Karpas-422 (cell line): ENCODE measurements at regions not wholly inside any gene's neighbourhood (a gene's known extent, or its start where the extent isn't known, plus 50 kb on each side); places are given as distances from the start of the nearest gene placed in this dataset.

Experiments used
- DNase-seq: peaks from one replicate; pipeline ENCODE4 v3.0.0-alpha.2; 2015
- H2AFZ ChIP-seq: fragments of 200-600 bp; sonication (generic); 2 replicates; pipeline ENCODE4 v1.6.1; 2014; ENCODE audit warnings: antibody characterized with exemption, low read length, mixed read lengths
- H3K27ac ChIP-seq: fragments of 200-600 bp; sonication (generic); 2 replicates; pipeline ENCODE4 v1.5.1; 2014; ENCODE audit warnings: mild to moderate bottlenecking, low read length, moderate library complexity
- H3K27me3 ChIP-seq: fragments of 200-600 bp; sonication (generic); 2 replicates; pipeline ENCODE4 v1.6.1; 2014; ENCODE audit warnings: low read length, mixed read lengths
- H3K36me3 ChIP-seq: fragments of 200-600 bp; sonication (generic); 2 replicates; pipeline ENCODE4 v1.6.1; 2014; ENCODE audit warnings: low read length, mixed read lengths; ENCODE audit not compliant: insufficient read depth
- H3K4me1 ChIP-seq: fragments of 200-600 bp; sonication (generic); 2 replicates; pipeline ENCODE4 v1.6.1; 2014; ENCODE audit warnings: mild to moderate bottlenecking, low read length, mixed read lengths
- H3K4me2 ChIP-seq: fragments of 200-600 bp; sonication (generic); 2 replicates; pipeline ENCODE4 v1.6.1; 2014; ENCODE audit warnings: low read length, low read depth, mild to moderate bottlenecking; ENCODE audit not compliant: poor library complexity, severe bottlenecking
- H3K4me3 ChIP-seq: fragments of 200-600 bp; sonication (generic); 2 replicates; pipeline ENCODE4 v1.5.1; 2014; ENCODE audit warnings: mild to moderate bottlenecking, antibody characterized with exemption, low read length, mixed read lengths
- H3K79me2 ChIP-seq: fragments of 200-600 bp; sonication (generic); 2 replicates; pipeline ENCODE4 v1.6.1; 2014; ENCODE audit warnings: mild to moderate bottlenecking, low read length, mixed read lengths
- H3K9ac ChIP-seq: fragments of 200-600 bp; sonication (generic); 2 replicates; pipeline ENCODE4 v1.6.0; 2014; ENCODE audit warnings: low read length
- H3K9me2 ChIP-seq: fragments of 200-600 bp; sonication (generic), shearing (Covaris generic); replicated peaks from 2 replicates; pipeline ENCODE4 v1.6.0; 2014; ENCODE audit warnings: mild to moderate bottlenecking, low read length, moderate library complexity; ENCODE audit not compliant: insufficient read depth
- H3K9me3 ChIP-seq: fragments of 300-700, 200-600 bp; sonication (generic); 2 replicates; pipeline ENCODE4 v1.6.1; 2014; ENCODE audit warnings: low read length, mixed read lengths
- H4K20me1 ChIP-seq: fragments of 200-600 bp; sonication (generic); 2 replicates; pipeline ENCODE4 v1.6.1; 2014; ENCODE audit warnings: mild to moderate bottlenecking, antibody characterized with exemption, low read length, low read depth; ENCODE audit not compliant: insufficient read depth

GRCh38 chr2:48175254-48175653, 139.2 kb upstream of the FOXN2 start:
- H3K4me3 ChIP-seq = no peak overlapping the region
- DNase-seq = no peak
- no peak overlapping the region for H3K27ac ChIP-seq
- peaks cover 5% of the 10 kb centered on the region; the same call in 1 of the 2 replicates for H3K4me1 ChIP-seq
- no peaks in the 10 kb centered on the region for H3K79me2 ChIP-seq
- no peaks in the 10 kb centered on the region for H4K20me1 ChIP-seq
- H3K9me3 ChIP-seq = no peaks in the 10 kb centered on the region
- no peaks in the 10 kb centered on the region for H3K9me2 ChIP-seq
- H3K9ac ChIP-seq = no peak overlapping the region
- no peak overlapping the region for H3K4me2 ChIP-seq
- no peaks in the 10 kb centered on the region for H3K36me3 ChIP-seq
- no peak overlapping the region for H2AFZ ChIP-seq
- H3K27me3 ChIP-seq = no peaks in the 10 kb centered on the region

- Histone ChIP-seq H4K20me1 (no peaks in the 10 kb centered on the region), H3K79me2 (no peaks in the 10 kb centered on the region), H3K27me3 (no peaks in the 10 kb centered on the region), H3K27ac (no peak overlapping the region), H2AFZ (no peak overlapping the region), H3K9me3 (no peaks in the 10 kb centered on the region), H3K36me3 (no peaks in the 10 kb centered on the region), H3K4me3 (no peak overlapping the region), H3K9me2 (no peaks in the 10 kb centered on the region), H3K4me1 (peaks cover 5% of the 10 kb centered on the region; the same call in 1 of the 2 replicates), H3K9ac (no peak overlapping the region), H3K4me2 (no peak overlapping the region)
- DNase-seq = no peak
These were observed 138.8 kb upstream of the FOXN2 start for GRCh38 chr2:48175656-48176055.

- no peak overlapping the region for H2AFZ ChIP-seq
- H3K9me3 ChIP-seq = no peaks in the 10 kb centered on the region
- H3K27me3 ChIP-seq = no peaks in the 10 kb centered on the region
- H3K36me3 ChIP-seq = no peaks in the 10 kb centered on the region
- no peak overlapping the region for H3K27ac ChIP-seq
- no peaks in the 10 kb centered on the region for H3K9me2 ChIP-seq
- no peak for DNase-seq
- H3K4me3 ChIP-seq = no peak overlapping the region
- H3K79me2 ChIP-seq = no peaks in the 10 kb centered on the region
- H3K4me2 ChIP-seq = no peak overlapping the region
- peaks cover 1% of the 10 kb centered on the region; the same call in 1 of the 2 replicates for H3K4me1 ChIP-seq
- no peak overlapping the region for H3K9ac ChIP-seq
- H4K20me1 ChIP-seq = no peaks in the 10 kb centered on the region
These were observed 137.6 kb upstream of the FOXN2 start for GRCh38 chr2:48176876-48177275.

DNA sequence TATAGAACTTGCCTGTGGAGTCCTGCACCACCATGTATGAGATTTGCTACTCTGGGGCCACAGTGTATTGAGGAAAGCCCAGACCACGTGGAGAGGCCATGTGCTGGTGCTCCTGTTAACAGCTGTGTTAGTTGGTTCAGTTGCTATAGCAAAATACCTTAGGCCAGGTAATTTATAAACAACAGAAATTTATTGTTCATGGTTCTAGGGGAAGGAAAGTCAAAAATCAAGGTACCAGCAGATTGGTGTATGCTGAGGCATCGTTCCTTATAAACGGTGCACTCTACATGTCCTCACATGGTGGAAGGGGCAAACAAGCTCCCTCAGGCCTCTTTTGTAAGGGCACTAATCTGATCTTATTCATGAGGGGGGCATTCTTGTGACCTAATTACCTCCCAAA, 135.9 kb upstream of the FOXN2 start:
- Histone ChIP-seq H3K79me2 (no peaks in the 10 kb centered on the region), H3K4me3 (no peak overlapping the region), H3K4me2 (no peak overlapping the region), H3K9me2 (no peaks in the 10 kb centered on the region), H3K4me1 (no peaks in the 10 kb centered on the region), H3K9me3 (no peaks in the 10 kb centered on the region), H3K36me3 (no peaks in the 10 kb centered on the region), H2AFZ (no peak overlapping the region), H3K27ac (no peak overlapping the region), H3K27me3 (no peaks in the 10 kb centered on the region), H4K20me1 (no peaks in the 10 kb centered on the region), H3K9ac (no peak overlapping the region)
- no peak for DNase-seq

DNA sequence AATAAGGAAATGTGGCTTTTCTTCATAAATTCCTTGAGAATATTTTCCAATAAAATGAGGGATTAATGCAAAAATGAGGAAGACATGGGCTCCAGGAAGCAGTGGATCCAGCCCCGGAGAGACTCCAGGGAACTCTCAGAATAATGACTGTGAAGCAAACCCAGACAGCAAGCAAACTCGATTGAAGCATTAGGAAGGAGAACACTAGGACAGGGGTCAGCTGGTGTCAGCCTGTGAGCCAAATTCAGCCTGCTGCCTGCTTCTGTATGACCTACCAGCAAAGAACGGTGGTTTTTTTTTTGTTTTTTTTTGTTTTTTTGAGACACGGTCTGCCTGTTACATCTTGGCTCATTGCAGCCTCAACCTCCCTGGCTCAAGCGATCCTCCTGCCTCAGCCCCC, 133.9 kb upstream of the FOXN2 start:
- Histone ChIP-seq H3K4me1 (no peaks in the 10 kb centered on the region), H3K4me2 (no peak overlapping the region), H2AFZ (no peak overlapping the region), H3K27me3 (no peaks in the 10 kb centered on the region), H3K27ac (no peak overlapping the region), H4K20me1 (no peaks in the 10 kb centered on the region), H3K9me3 (no peaks in the 10 kb centered on the region), H3K9me2 (no peaks in the 10 kb centered on the region), H3K79me2 (no peaks in the 10 kb centered on the region), H3K9ac (no peak overlapping the region), H3K4me3 (no peak overlapping the region), H3K36me3 (no peaks in the 10 kb centered on the region)
- no peak for DNase-seq

DNA sequence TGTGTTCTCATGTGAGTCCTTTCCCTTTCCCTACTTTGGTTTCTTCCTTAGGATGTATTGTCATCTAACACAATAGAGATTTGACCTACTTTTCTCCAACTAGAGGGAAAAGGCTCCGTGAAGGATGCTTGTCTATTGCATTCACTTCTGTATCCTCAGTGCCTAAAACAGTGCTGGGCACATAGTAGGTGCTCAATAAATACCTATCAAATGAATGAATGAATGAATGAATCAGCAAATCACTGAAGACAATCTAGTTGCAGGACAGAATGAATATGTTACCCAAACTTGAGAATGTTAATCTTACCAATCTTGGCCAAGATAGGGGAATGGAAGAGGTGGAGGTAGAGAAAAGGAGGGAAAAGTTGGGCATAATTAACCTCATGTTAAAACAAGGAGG, 131.2 kb upstream of the FOXN2 start:
- no peaks in the 10 kb centered on the region for H3K27me3 ChIP-seq
- no peaks in the 10 kb centered on the region for H3K4me1 ChIP-seq
- no peak overlapping the region for H3K9ac ChIP-seq
- no peak overlapping the region for H3K4me3 ChIP-seq
- DNase-seq = no peak
- no peaks in the 10 kb centered on the region for H3K79me2 ChIP-seq
- H3K36me3 ChIP-seq = no peaks in the 10 kb centered on the region
- no peaks in the 10 kb centered on the region for H4K20me1 ChIP-seq
- H3K9me2 ChIP-seq = no peaks in the 10 kb centered on the region
- no peak overlapping the region for H3K27ac ChIP-seq
- no peaks in the 10 kb centered on the region for H3K9me3 ChIP-seq
- H3K4me2 ChIP-seq = no peak overlapping the region
- no peak overlapping the region for H2AFZ ChIP-seq

GRCh38 chr2:48183991-48184390, 130.5 kb upstream of the FOXN2 start:
- H3K9me3 ChIP-seq = no peaks in the 10 kb centered on the region
- no peak overlapping the region for H3K27ac ChIP-seq
- no peaks in the 10 kb centered on the region for H3K27me3 ChIP-seq
- no peak overlapping the region for H3K9ac ChIP-seq
- no peaks in the 10 kb centered on the region for H3K36me3 ChIP-seq
- no peaks in the 10 kb centered on the region for H3K9me2 ChIP-seq
- no peak overlapping the region for H2AFZ ChIP-seq
- no peaks in the 10 kb centered on the region for H3K79me2 ChIP-seq
- no peak for DNase-seq
- no peak overlapping the region for H3K4me3 ChIP-seq
- no peaks in the 10 kb centered on the region for H4K20me1 ChIP-seq
- no peaks in the 10 kb centered on the region for H3K4me1 ChIP-seq
- no peak overlapping the region for H3K4me2 ChIP-seq

DNA sequence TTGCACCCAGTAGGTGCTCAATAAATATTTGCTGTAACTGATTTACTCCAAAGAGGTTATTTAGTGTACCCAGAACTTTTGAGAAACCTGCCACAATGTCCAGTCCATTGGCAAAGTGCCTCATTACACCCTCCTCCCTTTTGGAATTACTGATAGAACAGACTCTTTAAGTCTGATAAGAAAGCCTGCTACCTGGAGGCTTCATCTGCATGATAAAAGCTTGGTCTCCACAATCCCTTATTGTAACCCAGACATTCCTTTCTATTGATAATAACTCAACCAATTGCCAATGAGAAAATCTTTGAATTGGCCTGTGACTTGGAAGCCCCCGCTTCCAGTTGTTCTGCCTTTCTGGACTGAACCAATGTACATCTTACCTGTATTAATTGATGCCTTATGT, 127.0 kb upstream of the FOXN2 start:
- Histone ChIP-seq H3K4me2 (no peak overlapping the region), H3K4me3 (no peak overlapping the region), H3K27ac (no peak overlapping the region), H2AFZ (no peak overlapping the region), H3K79me2 (no peaks in the 10 kb centered on the region), H3K9me2 (no peaks in the 10 kb centered on the region), H3K9ac (no peak overlapping the region), H3K9me3 (no peaks in the 10 kb centered on the region), H3K27me3 (no peaks in the 10 kb centered on the region), H4K20me1 (no peaks in the 10 kb centered on the region), H3K36me3 (no peaks in the 10 kb centered on the region), H3K4me1 (no peaks in the 10 kb centered on the region)
- no peak for DNase-seq
